ENCODE measurements at regions not wholly inside any gene's neighbourhood (a gene's known extent, or its start where the extent isn't known, plus 50 kb on each side); places are given as distances from the start of the nearest gene placed in this dataset.

DNA sequence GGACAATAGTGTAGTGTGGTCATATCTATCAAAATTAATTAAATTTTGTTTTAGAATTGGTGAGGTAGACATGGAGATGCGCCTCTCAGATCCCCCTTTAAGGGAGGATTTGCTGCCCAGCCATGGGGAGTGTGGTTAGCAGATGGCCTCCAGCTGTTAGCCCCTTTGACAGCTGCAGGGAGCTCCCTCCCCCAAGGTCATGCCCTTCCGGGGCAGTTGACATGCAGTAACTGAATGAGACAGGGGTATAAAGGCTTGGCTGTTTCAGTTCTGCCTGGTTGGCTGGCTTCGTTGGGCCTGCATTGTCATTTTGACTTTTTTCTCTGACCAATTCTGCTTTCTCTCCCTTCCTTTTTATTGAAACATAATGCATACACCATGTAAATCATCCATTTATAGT, 291.5 kb upstream of the SRRM4 start:
- H3K9ac ChIP-seq (ENCODE audit: low read depth in 1 of 2, low read length in 2 of 2), result no peak overlapping the region
- H3K36me3 ChIP-seq (ENCODE audit: control insufficient read depth in 4 of 4, insufficient read depth in 3 of 4, low read depth in 1 of 4, low read length in 3 of 4), result no peaks in the 10 kb centered on the region
- no peak for DNase-seq (ENCODE audit: low spot score)
- no peak for TF ChIP-seq HNF4G (IDR thresholded peaks at IDR 0.05)
- no peak for TF ChIP-seq SP1 (IDR thresholded peaks at IDR 0.05)
- TF ChIP-seq GABPA (IDR thresholded peaks at IDR 0.05 in 1 of 2, conservative IDR thresholded peaks at IDR 0.05 in 1 of 2), result no peak
- TF ChIP-seq YY1 (IDR thresholded peaks at IDR 0.05), result no peak
- TF ChIP-seq, protein P1, sequence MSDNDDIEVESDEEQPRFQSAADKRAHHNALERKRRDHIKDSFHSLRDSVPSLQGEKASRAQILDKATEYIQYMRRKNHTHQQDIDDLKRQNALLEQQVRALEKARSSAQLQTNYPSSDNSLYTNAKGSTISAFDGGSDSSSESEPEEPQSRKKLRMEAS (IDR thresholded peaks at IDR 0.05), result no peak
- no peak for TF ChIP-seq NR2F2 (IDR thresholded peaks at IDR 0.05)
- TF ChIP-seq EGR1 (IDR thresholded peaks at IDR 0.05; ENCODE audit: low read depth in 2 of 2), result no peak
- TF ChIP-seq HNF4A (conservative IDR thresholded peaks at IDR 0.05), result no peak
- no peak for TF ChIP-seq FOXA1 (IDR thresholded peaks at IDR 0.05)
- TF ChIP-seq, protein P2, sequence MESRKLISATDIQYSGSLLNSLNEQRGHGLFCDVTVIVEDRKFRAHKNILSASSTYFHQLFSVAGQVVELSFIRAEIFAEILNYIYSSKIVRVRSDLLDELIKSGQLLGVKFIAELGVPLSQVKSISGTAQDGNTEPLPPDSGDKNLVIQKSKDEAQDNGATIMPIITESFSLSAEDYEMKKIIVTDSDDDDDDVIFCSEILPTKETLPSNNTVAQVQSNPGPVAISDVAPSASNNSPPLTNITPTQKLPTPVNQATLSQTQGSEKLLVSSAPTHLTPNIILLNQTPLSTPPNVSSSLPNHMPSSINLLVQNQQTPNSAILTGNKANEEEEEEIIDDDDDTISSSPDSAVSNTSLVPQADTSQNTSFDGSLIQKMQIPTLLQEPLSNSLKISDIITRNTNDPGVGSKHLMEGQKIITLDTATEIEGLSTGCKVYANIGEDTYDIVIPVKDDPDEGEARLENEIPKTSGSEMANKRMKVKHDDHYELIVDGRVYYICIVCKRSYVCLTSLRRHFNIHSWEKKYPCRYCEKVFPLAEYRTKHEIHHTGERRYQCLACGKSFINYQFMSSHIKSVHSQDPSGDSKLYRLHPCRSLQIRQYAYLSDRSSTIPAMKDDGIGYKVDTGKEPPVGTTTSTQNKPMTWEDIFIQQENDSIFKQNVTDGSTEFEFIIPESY (IDR thresholded peaks at IDR 0.05), result no peak
- TF ChIP-seq, protein P3, sequence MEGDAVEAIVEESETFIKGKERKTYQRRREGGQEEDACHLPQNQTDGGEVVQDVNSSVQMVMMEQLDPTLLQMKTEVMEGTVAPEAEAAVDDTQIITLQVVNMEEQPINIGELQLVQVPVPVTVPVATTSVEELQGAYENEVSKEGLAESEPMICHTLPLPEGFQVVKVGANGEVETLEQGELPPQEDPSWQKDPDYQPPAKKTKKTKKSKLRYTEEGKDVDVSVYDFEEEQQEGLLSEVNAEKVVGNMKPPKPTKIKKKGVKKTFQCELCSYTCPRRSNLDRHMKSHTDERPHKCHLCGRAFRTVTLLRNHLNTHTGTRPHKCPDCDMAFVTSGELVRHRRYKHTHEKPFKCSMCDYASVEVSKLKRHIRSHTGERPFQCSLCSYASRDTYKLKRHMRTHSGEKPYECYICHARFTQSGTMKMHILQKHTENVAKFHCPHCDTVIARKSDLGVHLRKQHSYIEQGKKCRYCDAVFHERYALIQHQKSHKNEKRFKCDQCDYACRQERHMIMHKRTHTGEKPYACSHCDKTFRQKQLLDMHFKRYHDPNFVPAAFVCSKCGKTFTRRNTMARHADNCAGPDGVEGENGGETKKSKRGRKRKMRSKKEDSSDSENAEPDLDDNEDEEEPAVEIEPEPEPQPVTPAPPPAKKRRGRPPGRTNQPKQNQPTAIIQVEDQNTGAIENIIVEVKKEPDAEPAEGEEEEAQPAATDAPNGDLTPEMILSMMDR (IDR thresholded peaks at IDR 0.05; ENCODE audit: low read depth, low read length, missing input control), result no peak
- TF ChIP-seq, protein P4, sequence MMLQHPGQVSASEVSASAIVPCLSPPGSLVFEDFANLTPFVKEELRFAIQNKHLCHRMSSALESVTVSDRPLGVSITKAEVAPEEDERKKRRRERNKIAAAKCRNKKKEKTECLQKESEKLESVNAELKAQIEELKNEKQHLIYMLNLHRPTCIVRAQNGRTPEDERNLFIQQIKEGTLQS (IDR thresholded peaks at IDR 0.05), result no peak
- TF ChIP-seq, protein P5, sequence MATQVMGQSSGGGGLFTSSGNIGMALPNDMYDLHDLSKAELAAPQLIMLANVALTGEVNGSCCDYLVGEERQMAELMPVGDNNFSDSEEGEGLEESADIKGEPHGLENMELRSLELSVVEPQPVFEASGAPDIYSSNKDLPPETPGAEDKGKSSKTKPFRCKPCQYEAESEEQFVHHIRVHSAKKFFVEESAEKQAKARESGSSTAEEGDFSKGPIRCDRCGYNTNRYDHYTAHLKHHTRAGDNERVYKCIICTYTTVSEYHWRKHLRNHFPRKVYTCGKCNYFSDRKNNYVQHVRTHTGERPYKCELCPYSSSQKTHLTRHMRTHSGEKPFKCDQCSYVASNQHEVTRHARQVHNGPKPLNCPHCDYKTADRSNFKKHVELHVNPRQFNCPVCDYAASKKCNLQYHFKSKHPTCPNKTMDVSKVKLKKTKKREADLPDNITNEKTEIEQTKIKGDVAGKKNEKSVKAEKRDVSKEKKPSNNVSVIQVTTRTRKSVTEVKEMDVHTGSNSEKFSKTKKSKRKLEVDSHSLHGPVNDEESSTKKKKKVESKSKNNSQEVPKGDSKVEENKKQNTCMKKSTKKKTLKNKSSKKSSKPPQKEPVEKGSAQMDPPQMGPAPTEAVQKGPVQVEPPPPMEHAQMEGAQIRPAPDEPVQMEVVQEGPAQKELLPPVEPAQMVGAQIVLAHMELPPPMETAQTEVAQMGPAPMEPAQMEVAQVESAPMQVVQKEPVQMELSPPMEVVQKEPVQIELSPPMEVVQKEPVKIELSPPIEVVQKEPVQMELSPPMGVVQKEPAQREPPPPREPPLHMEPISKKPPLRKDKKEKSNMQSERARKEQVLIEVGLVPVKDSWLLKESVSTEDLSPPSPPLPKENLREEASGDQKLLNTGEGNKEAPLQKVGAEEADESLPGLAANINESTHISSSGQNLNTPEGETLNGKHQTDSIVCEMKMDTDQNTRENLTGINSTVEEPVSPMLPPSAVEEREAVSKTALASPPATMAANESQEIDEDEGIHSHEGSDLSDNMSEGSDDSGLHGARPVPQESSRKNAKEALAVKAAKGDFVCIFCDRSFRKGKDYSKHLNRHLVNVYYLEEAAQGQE (IDR thresholded peaks at IDR 0.05), result no peak
- TF ChIP-seq FOXA2 (IDR thresholded peaks at IDR 0.05), result no peak
- no peak for TF ChIP-seq TAF1 (conservative IDR thresholded peaks at IDR 0.05)
- no peak for TF ChIP-seq RAD21 (IDR thresholded peaks at IDR 0.05)
- no peak for TF ChIP-seq JUND (IDR thresholded peaks at IDR 0.05)
- no peak for TF ChIP-seq RXRA (IDR thresholded peaks at IDR 0.05)
- no peak overlapping the region for H3K4me3 ChIP-seq (ENCODE audit: low read depth in 1 of 3, low read length in 3 of 3)
- H3K9me3 ChIP-seq (ENCODE audit: control insufficient read depth in 4 of 4, low read length in 3 of 4), result peaks cover 0 to under 1% (median 0%) of the 10 kb centered on the region in 4 donors
- H3K27ac ChIP-seq (ENCODE audit: low read depth in 1 of 2, low read length in 2 of 2), result no peak overlapping the region
- H3K4me1 ChIP-seq (ENCODE audit: control insufficient read depth in 4 of 4, insufficient read depth in 4 of 4, low read length in 3 of 4), result no peaks in the 10 kb centered on the region
- H3K27me3 ChIP-seq (ENCODE audit: control insufficient read depth in 4 of 4, insufficient read depth in 4 of 4, low read length in 3 of 4), result no peaks in the 10 kb centered on the region
- 40% methylated on average over 3 of the region's 3 CpGs for WGBS
